HEK293 (cell line): ENCODE measurements at regions not wholly inside any gene's neighbourhood (a gene's known extent, or its start where the extent isn't known, plus 50 kb on each side); places are given as distances from the start of the nearest gene placed in this dataset.

Source experiments
- CTCF ChIP-seq: fragments of 450-650 bp; formaldehyde crosslinking; IDR thresholded peaks from 2 replicates; pipeline ENCODE4 v1.5.1; 2016; ENCODE audit warnings: missing biosample characterization, missing genetic modification characterization
- PBX3 ChIP-seq: sonication (generic); formaldehyde crosslinking; IDR thresholded peaks from 2 replicates; pipeline ENCODE4 v1.8.1; 2022; ENCODE audit warnings: mild to moderate bottlenecking, moderate library complexity, missing genetic modification reagents
- ZBTB49 ChIP-seq: fragments of 450-650 bp; formaldehyde crosslinking; IDR thresholded peaks from 2 replicates; pipeline ENCODE4 v1.5.1; 2016; ENCODE audit warnings: missing biosample characterization, missing genetic modification characterization, low read depth
- ZNF10 ChIP-seq: fragments of 450-650 bp; formaldehyde crosslinking; IDR thresholded peaks from 2 replicates; pipeline ENCODE4 v1.5.1; 2017; ENCODE audit warnings: missing biosample characterization, missing genetic modification characterization
- ZNF24 ChIP-seq: fragments of 450-650 bp; formaldehyde crosslinking; IDR thresholded peaks from 2 replicates; pipeline ENCODE4 v1.5.1; 2016; ENCODE audit warnings: missing biosample characterization, missing genetic modification characterization

GRCh38 chr22:22035203-22035602, 52.6 kb upstream of the TOP3B start:
- TF ChIP-seq PBX3 (CRISPR knock-in tag): no peak
- TF ChIP-seq CTCF (tag by site-specific recombination): no peak
- no peak for TF ChIP-seq ZNF24 (tag by site-specific recombination)
- no peak for TF ChIP-seq ZNF10
- TF ChIP-seq ZBTB49 (tag by site-specific recombination): no peak
